ENCODE measurements at regions not wholly inside any gene's neighbourhood (a gene's known extent, or its start where the extent isn't known, plus 50 kb on each side); places are given as distances from the start of the nearest gene placed in this dataset.

DNA sequence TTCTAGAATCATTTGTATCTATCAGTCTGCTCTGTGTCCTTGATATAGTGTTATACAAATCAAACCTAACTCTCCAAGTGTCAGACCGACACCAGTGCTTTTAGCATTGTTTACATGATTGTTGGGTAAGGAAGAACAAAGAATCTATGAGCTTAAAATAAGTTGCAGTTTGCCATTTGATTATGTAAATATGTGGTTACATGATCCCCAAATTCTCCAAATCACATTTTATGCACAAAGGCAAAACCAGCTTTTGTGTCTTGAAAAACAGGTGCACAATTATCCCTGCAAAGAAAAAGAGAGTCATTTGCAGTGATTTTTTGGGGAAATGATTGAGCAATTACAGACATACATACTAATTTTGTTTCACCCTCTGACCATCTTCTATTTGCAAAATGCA is 652.6 kb upstream of the CHAC2 start:
- TF ChIP-seq, protein P1, sequence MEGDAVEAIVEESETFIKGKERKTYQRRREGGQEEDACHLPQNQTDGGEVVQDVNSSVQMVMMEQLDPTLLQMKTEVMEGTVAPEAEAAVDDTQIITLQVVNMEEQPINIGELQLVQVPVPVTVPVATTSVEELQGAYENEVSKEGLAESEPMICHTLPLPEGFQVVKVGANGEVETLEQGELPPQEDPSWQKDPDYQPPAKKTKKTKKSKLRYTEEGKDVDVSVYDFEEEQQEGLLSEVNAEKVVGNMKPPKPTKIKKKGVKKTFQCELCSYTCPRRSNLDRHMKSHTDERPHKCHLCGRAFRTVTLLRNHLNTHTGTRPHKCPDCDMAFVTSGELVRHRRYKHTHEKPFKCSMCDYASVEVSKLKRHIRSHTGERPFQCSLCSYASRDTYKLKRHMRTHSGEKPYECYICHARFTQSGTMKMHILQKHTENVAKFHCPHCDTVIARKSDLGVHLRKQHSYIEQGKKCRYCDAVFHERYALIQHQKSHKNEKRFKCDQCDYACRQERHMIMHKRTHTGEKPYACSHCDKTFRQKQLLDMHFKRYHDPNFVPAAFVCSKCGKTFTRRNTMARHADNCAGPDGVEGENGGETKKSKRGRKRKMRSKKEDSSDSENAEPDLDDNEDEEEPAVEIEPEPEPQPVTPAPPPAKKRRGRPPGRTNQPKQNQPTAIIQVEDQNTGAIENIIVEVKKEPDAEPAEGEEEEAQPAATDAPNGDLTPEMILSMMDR (conservative IDR thresholded peaks at IDR 0.05; ENCODE audit: low read depth, low read length): no peak
- no peak for TF ChIP-seq EZH2 (IDR thresholded peaks at IDR 0.05; ENCODE audit: borderline replicate concordance, low read depth, low read length, poor library complexity, severe bottlenecking)
